Thyroid gland (tissue), 4 donors: ENCODE measurements at regions not wholly inside any gene's neighbourhood (a gene's known extent, or its start where the extent isn't known, plus 50 kb on each side); places are given as distances from the start of the nearest gene placed in this dataset.

Source experiments
- POLR2A ChIP-seq, 2 donors: fragments of 450-650 bp; IDR thresholded peaks; one replicate each; pipeline ENCODE4 v1.6.1; 2017; ENCODE audit warnings: antibody characterized with exemption in 2 of 2, mild to moderate bottlenecking in 2 of 2, moderate library complexity in 1 of 2
- TF ChIP-seq, protein P1 (sequence below), 6 experiments: fragments of 200-600 bp in 3 of 6; fragments of 450-650 bp in 3 of 6; sonication (generic) in 3 of 6; IDR thresholded peaks; one replicate each; pipeline ENCODE4 v1.5.1; 2016 to 2019; ENCODE audit warnings: antibody characterized with exemption in 6 of 6, mild to moderate bottlenecking in 2 of 6, inconsistent platforms in 1 of 6, moderate library complexity in 1 of 6

GRCh38 chr5:89721931-89722330 lies 687.6 kb downstream of the CETN3 start:
- TF ChIP-seq, protein P1, sequence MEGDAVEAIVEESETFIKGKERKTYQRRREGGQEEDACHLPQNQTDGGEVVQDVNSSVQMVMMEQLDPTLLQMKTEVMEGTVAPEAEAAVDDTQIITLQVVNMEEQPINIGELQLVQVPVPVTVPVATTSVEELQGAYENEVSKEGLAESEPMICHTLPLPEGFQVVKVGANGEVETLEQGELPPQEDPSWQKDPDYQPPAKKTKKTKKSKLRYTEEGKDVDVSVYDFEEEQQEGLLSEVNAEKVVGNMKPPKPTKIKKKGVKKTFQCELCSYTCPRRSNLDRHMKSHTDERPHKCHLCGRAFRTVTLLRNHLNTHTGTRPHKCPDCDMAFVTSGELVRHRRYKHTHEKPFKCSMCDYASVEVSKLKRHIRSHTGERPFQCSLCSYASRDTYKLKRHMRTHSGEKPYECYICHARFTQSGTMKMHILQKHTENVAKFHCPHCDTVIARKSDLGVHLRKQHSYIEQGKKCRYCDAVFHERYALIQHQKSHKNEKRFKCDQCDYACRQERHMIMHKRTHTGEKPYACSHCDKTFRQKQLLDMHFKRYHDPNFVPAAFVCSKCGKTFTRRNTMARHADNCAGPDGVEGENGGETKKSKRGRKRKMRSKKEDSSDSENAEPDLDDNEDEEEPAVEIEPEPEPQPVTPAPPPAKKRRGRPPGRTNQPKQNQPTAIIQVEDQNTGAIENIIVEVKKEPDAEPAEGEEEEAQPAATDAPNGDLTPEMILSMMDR (IDR thresholded peaks at IDR 0.05) = no peak
- no peak for TF ChIP-seq POLR2A (IDR thresholded peaks at IDR 0.05)
